ENCODE measurements at regions not wholly inside any gene's neighbourhood (a gene's known extent, or its start where the extent isn't known, plus 50 kb on each side); places are given as distances from the start of the nearest gene placed in this dataset.

DNA sequence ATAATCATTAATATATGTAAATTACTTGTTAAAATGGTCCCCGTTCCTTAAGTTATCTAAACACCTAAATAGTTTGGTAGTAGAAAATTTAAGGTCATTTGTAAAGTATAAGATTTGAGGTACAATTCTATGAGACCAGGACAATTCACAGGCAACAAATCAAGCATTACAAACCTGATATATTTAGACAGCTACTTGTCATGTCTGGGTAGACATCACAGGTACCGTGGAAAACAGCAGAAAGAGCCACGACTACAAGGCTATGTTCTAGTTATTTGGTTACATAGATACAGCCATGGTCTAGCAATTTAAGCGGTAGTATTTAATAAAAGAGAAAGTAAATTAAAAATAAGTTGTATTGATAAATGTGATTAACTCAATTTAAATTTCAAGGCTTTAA lies 393.1 kb upstream of the ID4 start:
- no peak for DNase-seq (ENCODE audit: low spot score)
- intact Hi-C loops (cut with DNase I), result no loop called here

DNA sequence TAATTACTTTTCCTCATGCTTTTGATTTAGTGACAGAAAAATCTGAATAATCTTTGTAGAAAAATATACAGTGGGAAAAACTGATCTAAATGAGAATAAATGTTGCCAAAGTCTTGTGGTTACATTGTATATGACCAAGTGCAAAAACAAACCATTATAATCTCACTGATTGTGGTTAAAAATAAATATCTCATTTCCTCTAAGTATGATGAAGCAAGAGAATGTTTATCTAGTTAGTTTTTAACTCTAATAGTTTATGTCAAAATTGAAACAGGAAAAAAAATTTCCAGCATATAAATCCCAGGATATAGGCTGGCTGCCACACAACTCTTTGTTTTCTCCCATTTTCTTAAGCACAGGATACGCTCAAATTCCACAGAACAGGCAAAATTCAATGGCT lies 392.7 kb upstream of the ID4 start:
- DNase-seq (ENCODE audit: low spot score), result no peak
- intact Hi-C loops (cut with DNase I), result no loop called here

DNA sequence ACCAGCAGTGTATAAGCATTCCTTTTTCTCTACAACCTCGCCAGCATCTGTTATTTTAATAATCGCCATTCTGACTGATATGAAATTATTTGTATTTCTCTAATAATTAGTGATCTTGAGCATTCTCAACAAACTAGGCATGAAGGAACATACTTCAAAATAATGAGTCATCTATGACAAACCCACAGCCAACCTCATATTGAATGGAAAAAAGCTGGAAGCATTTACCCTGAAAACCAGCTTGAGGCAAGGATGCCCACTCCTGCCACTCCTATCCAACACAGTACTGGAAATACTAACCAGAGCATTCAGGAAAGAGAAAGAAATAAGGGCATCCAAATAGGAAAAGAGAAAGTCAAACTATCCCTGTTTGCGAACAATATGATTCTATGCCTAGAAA lies 390.6 kb upstream of the ID4 start:
- intact Hi-C loops (cut with DNase I), result no loop called here
- no peak for DNase-seq (ENCODE audit: low spot score)

DNA sequence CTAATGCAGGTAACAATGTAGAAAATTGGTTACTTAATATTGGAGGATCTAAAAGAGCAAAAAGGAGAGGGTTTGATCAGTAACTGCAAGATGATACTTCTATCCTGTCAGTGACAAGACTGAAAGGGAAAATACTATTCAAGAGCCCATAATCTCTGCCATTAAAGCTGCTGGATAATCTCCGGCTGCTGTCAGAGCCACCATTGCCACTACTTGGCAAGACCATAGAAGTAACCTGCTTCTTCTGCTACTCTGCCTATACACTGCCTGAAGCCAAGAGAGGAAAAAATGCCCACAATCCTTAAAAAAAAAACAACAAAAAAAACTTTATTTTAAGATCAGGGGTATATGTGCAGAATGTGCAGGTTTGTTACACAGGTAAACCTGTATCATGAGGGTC lies 386.5 kb upstream of the ID4 start:
- intact Hi-C loops (cut with DNase I), result no loop called here

DNA sequence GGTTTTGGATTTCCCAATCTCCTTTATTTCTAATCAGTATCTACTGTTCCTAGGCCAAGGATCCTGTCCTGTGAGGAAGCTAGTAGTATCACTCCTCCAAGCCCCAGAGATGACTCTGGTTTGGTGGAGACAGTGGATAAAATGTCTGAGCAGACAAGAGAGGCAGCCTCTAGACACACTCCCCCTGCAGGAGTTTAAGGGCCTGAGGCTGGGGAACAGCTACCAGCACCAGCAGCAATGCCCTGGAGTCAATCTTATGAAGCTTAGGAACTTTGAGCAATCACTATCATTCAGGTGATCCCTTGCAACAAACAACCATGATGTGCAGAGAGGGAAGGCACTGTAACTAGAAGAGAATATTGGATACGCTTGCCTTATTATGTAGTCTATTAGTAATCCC lies 384.7 kb upstream of the ID4 start:
- no peak for DNase-seq (ENCODE audit: low spot score)
- intact Hi-C loops (cut with DNase I), result no loop called here

More for the DNA sequence above, 386.5 kb upstream of the ID4 start:
- no peak for DNase-seq (ENCODE audit: low spot score)

DNA sequence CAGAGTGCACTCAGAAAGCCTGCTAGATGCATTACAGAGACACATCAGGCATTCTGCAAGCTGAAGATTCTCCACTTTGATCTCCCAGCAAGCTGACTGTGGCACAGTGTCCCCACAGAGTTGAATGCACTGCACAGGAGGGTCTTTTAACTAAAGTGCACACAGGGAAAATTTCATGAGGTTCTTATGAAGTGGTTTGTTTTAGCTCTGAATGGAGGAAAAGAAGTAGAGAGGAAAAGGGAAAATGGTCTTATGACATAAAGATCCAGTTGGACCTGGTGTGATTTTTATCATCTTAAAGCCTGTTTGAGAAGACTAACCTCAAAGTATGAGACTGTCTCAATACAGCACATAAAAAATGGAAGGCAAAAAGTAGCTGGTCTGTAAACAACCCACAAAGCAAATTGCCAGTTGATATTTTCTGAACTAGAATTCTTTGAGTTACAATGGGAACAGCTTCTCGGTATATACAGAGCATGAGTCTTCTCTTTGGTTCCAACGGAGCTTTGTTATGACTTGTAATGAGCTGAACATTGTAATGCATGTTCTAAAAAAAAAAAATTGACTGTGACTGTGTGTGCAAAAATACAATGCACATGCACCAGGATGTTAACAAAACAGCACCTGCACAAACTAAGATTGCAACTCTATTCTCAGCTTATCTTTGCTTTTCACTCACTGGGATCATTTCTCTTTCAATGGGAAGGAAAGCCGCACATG lies 383.0 kb upstream of the ID4 start:
- no peak for DNase-seq (ENCODE audit: low spot score)
- intact Hi-C loops (cut with DNase I), result no loop called here

DNA sequence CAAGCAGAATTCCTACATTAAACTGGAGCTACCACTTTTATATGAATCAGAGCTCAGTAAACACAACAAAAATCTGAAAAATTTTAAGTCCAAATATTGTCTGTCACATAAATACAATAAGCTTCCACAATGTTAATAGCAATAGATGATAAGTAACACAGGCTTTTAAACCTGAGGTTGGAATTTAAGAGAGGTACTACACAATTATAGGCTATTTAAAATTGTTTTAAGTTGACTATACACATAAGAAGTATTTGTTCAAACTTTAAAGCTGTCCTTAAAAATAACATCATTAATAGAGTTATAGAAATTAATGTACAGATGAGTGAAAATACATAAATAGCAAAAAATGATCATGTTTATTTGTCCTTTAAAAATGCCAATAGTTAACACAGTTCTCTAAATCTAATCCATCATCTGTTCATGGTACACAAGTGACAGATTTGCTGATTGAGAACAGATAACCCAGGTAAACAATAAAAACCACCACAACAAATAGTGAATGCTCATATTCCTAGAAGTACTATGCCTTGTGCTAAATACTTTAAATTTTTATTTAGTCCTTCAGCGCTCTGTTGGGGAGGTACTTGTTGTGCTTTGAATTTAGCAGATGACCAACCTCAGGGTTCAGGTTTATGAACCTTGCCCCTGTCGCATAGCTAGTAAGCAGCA lies 382.3 kb upstream of the ID4 start:
- intact Hi-C loops (cut with DNase I), result no loop called here
- no peak for DNase-seq (ENCODE audit: low spot score)

DNA sequence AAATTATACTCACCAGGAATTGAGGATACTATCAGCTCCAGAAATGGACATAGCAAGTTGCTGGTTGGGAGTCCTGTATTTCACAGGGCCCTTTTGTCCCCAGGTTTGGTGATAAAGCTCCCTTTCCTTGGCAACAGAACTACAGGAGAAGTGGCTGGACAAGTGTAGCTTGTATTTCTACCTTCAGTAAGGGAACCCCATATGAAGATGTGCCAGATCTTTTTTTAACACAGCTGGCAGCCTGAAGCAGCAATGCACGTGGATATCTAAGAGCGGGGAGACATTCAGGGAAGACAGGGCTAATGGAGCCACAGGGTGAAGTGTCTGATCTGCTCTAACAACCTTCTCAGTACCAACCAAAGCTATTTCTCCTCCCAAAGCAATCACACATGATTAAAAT lies 373.9 kb upstream of the ID4 start:
- DNase-seq (ENCODE audit: low spot score), result no peak
- intact Hi-C loops (cut with DNase I), result no loop called here

DNA sequence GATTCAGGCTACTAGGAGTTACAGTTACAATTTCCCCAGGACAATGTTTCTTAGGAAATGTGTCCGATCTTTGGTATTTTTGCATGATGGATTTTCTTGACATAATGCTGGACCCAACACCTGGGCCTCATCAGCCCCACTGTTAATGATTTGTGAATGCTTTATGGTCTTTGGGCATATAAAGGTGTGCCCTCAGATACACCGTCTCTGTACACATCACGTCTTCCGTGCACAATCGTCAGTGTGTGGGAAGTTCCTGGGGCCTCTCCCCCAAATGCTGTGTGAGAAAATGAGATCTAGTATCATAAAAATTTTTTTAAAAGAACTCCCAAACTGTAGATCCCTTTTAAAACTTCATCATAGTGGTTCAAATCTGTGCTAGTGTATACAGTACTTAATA lies 373.2 kb upstream of the ID4 start:
- intact Hi-C loops (cut with DNase I), result no loop called here
- DNase-seq (ENCODE audit: low spot score), result no peak

DNA sequence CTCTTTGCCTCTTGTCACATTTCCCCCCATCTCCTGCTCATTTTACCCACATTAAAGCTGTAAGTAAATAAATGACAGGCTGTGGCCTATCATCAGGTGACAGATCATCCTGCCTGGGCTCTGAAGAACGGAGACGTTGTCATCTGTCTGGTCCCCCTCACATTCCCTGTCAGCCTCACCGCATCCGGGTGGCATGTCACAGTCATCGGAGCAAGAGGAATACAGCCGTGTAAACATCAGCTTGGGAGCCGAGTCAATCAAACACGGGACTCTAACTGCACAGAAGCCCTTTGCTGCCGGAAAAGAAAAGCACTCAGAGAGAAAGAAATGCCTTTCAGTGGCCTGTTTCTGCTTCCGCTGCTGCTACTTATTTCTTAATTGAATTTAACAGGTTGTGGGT lies 371.9 kb upstream of the ID4 start:
- intact Hi-C loops (cut with DNase I), result no loop called here
- no peak for DNase-seq (ENCODE audit: low spot score)

DNA sequence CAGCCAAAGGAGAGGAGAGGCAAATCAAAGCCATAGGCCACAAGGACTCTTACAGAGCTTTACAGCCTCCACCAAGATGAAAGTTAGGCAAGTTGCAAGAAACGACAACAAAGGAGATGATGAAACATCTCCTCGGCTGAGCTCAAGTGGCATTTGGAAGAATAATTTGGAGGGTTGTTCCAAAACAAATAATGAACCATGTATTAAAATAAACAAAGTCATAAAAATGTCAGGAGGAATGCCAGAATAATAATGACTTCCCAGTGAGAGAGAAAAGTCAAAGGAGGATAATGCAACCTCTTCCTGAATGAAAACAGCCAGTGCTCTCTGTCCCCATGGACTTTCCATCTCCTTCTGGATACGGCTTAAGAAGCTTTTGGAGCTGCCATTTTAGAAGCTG lies 371.4 kb upstream of the ID4 start:
- intact Hi-C loops (cut with DNase I), result no loop called here
- DNase-seq (ENCODE audit: low spot score), result no peak

DNA sequence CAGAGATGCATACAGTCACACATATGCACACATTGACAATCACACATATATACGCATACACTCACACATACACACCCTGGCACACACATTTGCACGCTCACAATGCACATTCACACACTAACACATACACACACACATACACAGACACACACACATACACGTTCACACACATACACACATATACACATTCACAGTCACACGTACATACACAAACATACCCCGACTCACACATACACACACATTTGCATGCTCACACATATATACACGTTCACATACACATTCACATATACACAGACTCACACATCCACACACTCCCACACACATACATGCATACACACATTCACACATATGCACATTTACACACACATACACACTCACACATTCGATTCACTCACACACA lies 366.8 kb upstream of the ID4 start:
- intact Hi-C loops (cut with DNase I), result no loop called here

DNA sequence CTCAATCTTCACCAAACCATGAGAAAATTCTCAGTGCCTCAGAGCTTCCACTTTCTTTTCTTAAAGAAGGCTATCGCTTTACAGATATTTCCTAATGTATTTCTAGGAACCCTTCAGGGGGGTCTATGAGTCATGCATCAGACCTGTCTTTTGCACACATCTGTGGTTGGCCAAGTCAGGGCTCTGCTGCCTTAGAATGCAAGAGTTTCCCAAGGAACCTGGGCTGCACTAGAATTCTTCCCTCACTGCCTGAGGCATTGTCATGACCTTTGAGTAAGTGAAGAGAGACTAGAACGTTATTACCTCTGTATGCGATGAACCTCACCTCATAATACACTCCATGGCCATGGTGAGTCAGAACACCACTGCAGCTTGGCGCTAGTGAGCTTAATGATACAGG lies 365.0 kb upstream of the ID4 start:
- no peak for DNase-seq (ENCODE audit: low spot score)
- intact Hi-C loops (cut with DNase I), result no loop called here

More for the DNA sequence above, 366.8 kb upstream of the ID4 start:
- DNase-seq (ENCODE audit: low spot score), result no peak

DNA sequence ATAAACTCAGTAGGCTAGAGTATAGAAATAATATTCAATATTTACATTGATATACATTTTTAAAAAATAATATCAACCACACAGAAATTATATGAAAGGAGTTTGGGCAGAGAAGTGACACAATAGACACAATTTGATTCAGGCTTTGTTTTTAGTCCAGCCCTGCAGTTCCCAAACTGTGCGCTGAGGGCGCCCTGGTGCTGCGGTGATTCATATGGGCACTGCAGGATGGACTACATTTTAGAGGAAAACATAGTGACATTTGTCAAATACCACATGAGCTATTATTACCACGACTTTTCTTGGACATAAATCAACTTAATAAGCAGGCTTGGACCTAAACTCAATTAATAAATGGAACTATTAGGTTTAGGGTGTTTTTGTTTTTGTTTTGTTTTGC lies 364.3 kb upstream of the ID4 start:
- no peak for DNase-seq (ENCODE audit: low spot score)
- intact Hi-C loops (cut with DNase I), result no loop called here

DNA sequence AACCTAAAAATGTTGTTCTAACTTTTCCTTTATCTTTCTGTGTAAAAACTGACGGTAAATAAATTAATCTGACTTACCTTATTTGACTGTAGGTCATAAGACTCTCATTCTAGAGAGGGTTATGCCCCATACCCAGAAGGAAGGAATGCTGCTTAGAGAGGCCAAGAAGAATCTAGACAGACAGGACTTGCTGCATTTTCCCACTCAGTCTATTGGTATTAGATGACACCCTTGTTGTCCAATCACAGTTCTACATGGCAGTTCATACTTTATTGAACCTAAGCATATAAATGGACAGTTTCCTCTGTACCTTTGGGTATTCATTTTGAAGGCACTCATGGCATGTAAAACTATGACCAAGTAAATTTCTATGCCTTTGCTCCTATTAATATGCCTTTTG lies 359.6 kb upstream of the ID4 start:
- DNase-seq (ENCODE audit: low spot score), result no peak
- intact Hi-C loops (cut with DNase I), result no loop called here

DNA sequence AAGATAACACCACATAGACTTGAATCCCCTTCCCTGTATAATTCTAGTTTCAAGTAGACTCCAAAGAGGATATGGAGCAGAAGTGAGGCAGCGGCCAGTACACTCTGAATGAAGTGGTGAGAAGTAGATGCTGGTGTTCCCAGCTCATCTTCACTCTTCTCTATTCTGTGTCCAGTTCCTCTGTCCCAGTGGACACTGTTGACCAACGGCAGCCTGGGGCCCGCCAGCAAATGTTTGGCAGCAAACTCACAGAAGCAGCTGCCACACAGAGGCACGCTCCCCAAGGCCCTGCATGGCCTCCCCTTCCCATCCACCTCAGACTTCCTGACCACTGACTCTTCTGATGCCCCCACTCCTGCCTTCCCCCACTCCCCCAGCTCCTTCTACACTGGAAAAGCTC lies 358.9 kb upstream of the ID4 start:
- DNase-seq (ENCODE audit: low spot score), result no peak
- intact Hi-C loops (cut with DNase I), result no loop called here

DNA sequence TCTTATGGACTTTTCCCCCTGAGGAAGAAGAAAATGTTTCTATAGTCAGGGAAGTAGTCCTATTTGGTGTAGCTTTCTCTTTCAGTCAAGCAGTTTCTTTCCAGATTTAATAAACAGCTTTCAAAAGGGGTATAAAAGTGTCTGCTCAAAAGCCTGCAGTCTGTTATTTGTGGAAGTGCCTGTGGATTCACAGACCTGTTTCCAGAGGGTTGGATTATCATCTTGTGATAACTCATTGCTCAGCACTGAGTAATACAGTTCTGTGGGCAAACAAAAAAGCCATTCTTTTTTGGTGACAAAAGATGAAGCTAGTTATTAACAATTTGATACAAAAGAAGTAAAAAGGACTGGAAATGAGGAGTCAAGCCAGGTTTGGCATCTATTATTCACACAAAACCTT lies 358.2 kb upstream of the ID4 start:
- DNase-seq (ENCODE audit: low spot score), result no peak
- intact Hi-C loops (cut with DNase I), result no loop called here

DNA sequence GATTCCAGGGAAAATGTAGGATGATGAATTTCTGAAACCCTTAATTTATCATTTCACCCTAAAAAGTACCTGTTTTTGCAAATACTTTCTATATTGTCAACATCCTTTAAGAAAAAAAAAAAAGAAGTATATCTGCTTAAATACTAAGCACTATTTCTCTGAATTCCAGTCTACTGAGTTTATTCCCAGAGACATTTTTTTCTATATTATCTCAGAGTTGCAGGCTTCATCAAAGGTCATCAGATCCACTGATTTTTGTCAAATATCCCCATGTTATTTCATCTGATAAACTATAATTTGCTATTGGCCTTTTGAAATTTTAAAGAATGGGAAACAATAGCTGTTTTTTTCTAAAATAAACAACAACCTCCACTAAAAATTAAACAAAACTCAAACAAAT lies 357.6 kb upstream of the ID4 start:
- intact Hi-C loops (cut with DNase I), result no loop called here

DNA sequence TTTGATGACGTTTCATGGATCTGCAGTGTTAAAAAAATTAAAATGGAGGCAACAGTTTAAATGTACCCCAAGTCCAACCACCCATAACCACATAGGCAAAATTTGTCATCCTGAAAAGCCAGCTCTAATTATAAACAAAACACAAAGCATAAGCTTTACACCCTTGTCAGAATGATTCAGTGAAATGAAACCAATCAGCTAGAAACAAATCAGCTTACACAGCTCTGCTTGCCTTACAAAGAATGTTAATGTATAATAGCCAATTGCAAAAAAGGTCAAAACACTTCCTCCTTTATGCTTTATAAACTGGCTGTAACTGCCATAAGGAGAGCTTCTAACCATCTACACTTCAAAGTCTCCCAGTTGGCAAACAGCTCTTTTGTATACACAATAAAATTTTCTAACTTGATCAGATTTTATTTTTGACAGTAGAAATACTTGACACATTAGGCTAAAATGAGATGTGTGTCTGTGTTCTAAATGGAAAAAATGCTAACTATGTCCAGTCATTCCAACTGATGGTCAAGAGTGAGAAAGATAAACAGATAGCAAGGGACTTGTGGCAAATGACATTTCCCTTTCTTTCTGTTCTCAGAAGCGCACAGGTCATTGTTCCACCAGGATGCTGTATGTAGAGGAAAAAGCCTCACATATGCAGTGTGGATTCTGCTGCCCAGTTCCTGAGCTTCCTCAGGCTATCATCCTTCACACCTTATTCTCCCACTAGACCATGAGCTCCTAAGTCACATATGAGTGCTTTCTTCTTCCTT lies 344.3 kb upstream of the ID4 start:
- no peak for DNase-seq (ENCODE audit: low spot score)

More for the DNA sequence above, 357.6 kb upstream of the ID4 start:
- no peak for DNase-seq (ENCODE audit: low spot score)

DNA sequence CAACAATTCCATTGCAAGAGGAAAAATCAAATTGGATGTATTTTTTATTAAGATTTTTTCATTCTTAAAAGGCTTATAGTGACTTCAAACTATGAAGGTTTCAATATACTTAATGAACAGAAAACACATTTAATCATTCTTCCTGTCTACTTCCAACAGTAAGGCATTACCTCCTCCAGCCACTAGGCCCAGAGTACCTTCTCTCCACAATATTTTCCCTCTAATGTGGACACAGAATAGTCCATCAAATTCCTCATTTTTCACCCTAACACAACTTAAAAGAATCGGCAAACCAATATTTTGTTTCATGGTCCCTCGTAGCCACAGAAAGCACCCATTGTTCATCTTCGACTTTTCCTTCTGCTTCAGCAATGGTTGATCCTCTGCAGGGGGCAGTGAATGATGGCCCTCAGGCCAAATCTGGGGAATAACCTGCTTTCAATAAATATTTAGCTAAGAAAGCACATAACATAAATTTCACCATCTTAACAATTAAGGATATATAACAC lies 335.4 kb upstream of the ID4 start:
- no peak for DNase-seq (ENCODE audit: low spot score)
- intact Hi-C loops (cut with DNase I), result no loop called here

More for the DNA sequence above, 344.3 kb upstream of the ID4 start:
- intact Hi-C loops (cut with DNase I), result no loop called here

Measured in posterior vena cava (tissue), 2 donors.